ENCODE measurements at regions not wholly inside any gene's neighbourhood (a gene's known extent, or its start where the extent isn't known, plus 50 kb on each side); places are given as distances from the start of the nearest gene placed in this dataset.

DNA sequence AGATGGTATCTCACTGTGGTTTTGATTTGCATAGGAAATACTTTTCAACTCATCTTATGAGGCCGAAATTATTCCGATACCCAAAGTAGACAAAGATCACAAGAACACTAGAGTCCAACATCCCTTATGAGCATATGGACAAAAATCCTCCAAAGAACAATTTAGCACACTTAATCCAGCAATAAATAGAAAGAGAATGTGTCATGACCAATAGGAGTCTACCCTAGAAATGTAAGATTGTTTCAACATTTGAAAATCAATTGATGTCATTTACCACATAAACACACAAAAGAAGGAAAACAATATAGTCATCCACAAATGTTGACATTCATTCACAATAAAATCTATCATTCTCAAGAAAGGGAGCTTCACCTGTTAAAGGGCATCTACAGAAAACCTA is 307.8 kb upstream of the SMIM21 start:
- FAIRE-seq (no peak), ATAC-seq (no peak), DNase-seq (ENCODE audit: extremely low read depth in 1 of 4, low spot score in 3 of 4) (no peak)
- Histone ChIP-seq H3K4me1 (replicated peaks in 1 of 2; ENCODE audit: control insufficient read depth in 2 of 2, insufficient read depth in 2 of 2, low read length in 2 of 2) (no peaks in the 10 kb centered on the region), H2AFZ (ENCODE audit: low read depth, low read length) (no peak overlapping the region), H3K36me3 (ENCODE audit: control insufficient read depth, insufficient read depth, low read length) (no peaks in the 10 kb centered on the region), H3K27ac (ENCODE audit: extremely low read depth, low read depth, low read length) (no peak overlapping the region), H3K9me1 (ENCODE audit: control insufficient read depth, insufficient read depth, low read length) (no peaks in the 10 kb centered on the region), H3K9ac (ENCODE audit: insufficient read depth in 1 of 2, low read depth in 2 of 2, low read length in 2 of 2) (no peak overlapping the region), H3K4me2 (ENCODE audit: insufficient read depth, low read length) (no peak overlapping the region), H3K79me2 (ENCODE audit: control insufficient read depth, insufficient read depth, low read length) (no peaks in the 10 kb centered on the region), H4K20me1 (replicated peaks; ENCODE audit: control insufficient read depth, insufficient read depth, low read length) (no peaks in the 10 kb centered on the region), H3K9me3 (replicated peaks; ENCODE audit: control insufficient read depth, insufficient read depth, low read depth, low read length) (no peaks in the 10 kb centered on the region), H3K27me3 (ENCODE audit: control insufficient read depth in 2 of 2, insufficient read depth in 2 of 2, low read length in 2 of 2) (no peaks in the 10 kb centered on the region), H3K4me3 (no peak overlapping the region)
- intact Hi-C loops (cut with micrococcal nuclease) = no loop called here
- 0% methylated on average over 2 of the region's 2 CpGs for WGBS (ENCODE audit: insufficient coverage, low coverage, missing lambda C conversion rate)
- ChIA-PET POLR2A (no interaction called here), CTCF (ENCODE audit: low intra/inter-chr PET ratio) (no interaction called here)
- no peak for TF ChIP-seq ERF (CRISPR knock-in tag; IDR thresholded peaks at IDR 0.05)
- no peak for TF ChIP-seq CHD2 (IDR thresholded peaks at IDR 0.05; ENCODE audit: low read depth, low read length)
- no peak for TF ChIP-seq CBX1 (IDR thresholded peaks at IDR 0.05; ENCODE audit: low read depth)
- no peak for TF ChIP-seq ZNF695 (CRISPR knock-in tag; IDR thresholded peaks at IDR 0.05)
- no peak for TF ChIP-seq ZNF143 (CRISPR knock-in tag; IDR thresholded peaks at IDR 0.05)
- TF ChIP-seq RHOXF2B (CRISPR knock-in tag; conservative IDR thresholded peaks at IDR 0.05) = no peak
- BruUV-seq (replicated peaks) = no TSS peak
- in situ Hi-C loops (cut with MboI) = no loop called here

- no TSS peak for BruUV-seq (replicated peaks)
- no peak for DNase-seq (ENCODE audit: extremely low read depth in 1 of 4, low spot score in 3 of 4)
- Histone ChIP-seq H2AFZ (ENCODE audit: low read depth, low read length) (no peak overlapping the region), H3K9ac (ENCODE audit: insufficient read depth in 1 of 2, low read depth in 2 of 2, low read length in 2 of 2) (no peak overlapping the region), H3K79me2 (ENCODE audit: control insufficient read depth, insufficient read depth, low read length) (no peaks in the 10 kb centered on the region), H3K9me3 (replicated peaks; ENCODE audit: control insufficient read depth, insufficient read depth, low read depth, low read length) (no peaks in the 10 kb centered on the region), H3K9me1 (ENCODE audit: control insufficient read depth, insufficient read depth, low read length) (no peaks in the 10 kb centered on the region), H3K27ac (ENCODE audit: extremely low read depth, low read depth, low read length) (no peak overlapping the region), H3K4me1 (replicated peaks in 1 of 2; ENCODE audit: control insufficient read depth in 2 of 2, insufficient read depth in 2 of 2, low read length in 2 of 2) (no peaks in the 10 kb centered on the region), H3K4me2 (ENCODE audit: insufficient read depth, low read length) (no peak overlapping the region), H3K4me3 (no peak overlapping the region), H3K27me3 (ENCODE audit: control insufficient read depth in 2 of 2, insufficient read depth in 2 of 2, low read length in 2 of 2) (no peaks in the 10 kb centered on the region), H4K20me1 (replicated peaks; ENCODE audit: control insufficient read depth, insufficient read depth, low read length) (no peaks in the 10 kb centered on the region), H3K36me3 (ENCODE audit: control insufficient read depth, insufficient read depth, low read length) (no peaks in the 10 kb centered on the region)
- ChIA-PET CTCF (ENCODE audit: low intra/inter-chr PET ratio) (no interaction called here), POLR2A (interaction anchor here (0.6 kb wide), 1 partner anchor 1034 kb away, joined by 3 read pairs; no protein-coding TSS in a partner anchor)
- ATAC-seq = no peak
- intact Hi-C loops (cut with micrococcal nuclease) = no loop called here
- TF ChIP-seq NFXL1 (CRISPR knock-in tag; IDR thresholded peaks at IDR 0.05) (no peak), RBM39 (optimal IDR thresholded peaks at IDR 0.05; ENCODE audit: low read depth, low read length) (no peak), TRIM24 (IDR thresholded peaks at IDR 0.05) (no peak), HIVEP1 (CRISPR knock-in tag; IDR thresholded peaks at IDR 0.05) (no peak), NFIC (IDR thresholded peaks at IDR 0.05) (no peak), SMARCC2 (IDR thresholded peaks at IDR 0.05; ENCODE audit: low read depth) (no peak), SRSF1 (IDR thresholded peaks at IDR 0.05; ENCODE audit: low read depth, low read length) (no peak), PHF8 (IDR thresholded peaks at IDR 0.05; ENCODE audit: borderline replicate concordance, low read length) (no peak), FOXK2 (conservative IDR thresholded peaks at IDR 0.05 in 1 of 2, IDR thresholded peaks at IDR 0.05 in 1 of 2; ENCODE audit: low read depth in 2 of 2) (no peak)
- no peak for FAIRE-seq
- 0% methylated on average over 5 of the region's 5 CpGs for WGBS (ENCODE audit: insufficient coverage, low coverage, missing lambda C conversion rate)
- in situ Hi-C loops (cut with MboI) = no loop called here
Observed at GRCh38 chr18:75730249-75730648, 302.7 kb upstream of the SMIM21 start.

Measured in K562 (cell line).